Natural killer cell (primary cell): ENCODE measurements at regions not wholly inside any gene's neighbourhood (a gene's known extent, or its start where the extent isn't known, plus 50 kb on each side); places are given as distances from the start of the nearest gene placed in this dataset.
A peak's percentile ranks its signal among the peaks of the same experiment; 100 is the strongest.

Experiments
- ATAC-seq, 3 donors: fragments of 150-1000 bp in 2 of 3; fragments of 200-7000 bp in 1 of 3; cut with Tn5 transposase; 1 replicate in 1 of 3; 2 replicates in 2 of 3; pipeline ENCODE4 v1.10.0; 2021; ENCODE audit warnings: mild to moderate bottlenecking in 2 of 3, moderate library complexity in 2 of 3
- DNase-seq, 2 donors: peaks; one replicate each; pipeline versions ENCODE4 v3.0.0 to v3.0.0-alpha.2; 2013 to 2021; ENCODE audit warnings: mixed read lengths in 1 of 2
- H3K27ac ChIP-seq: one replicate; pipeline ENCODE4 v1.5.1; 2013; ENCODE audit warnings: mild to moderate bottlenecking, low read length
- H3K27me3 ChIP-seq: one replicate; pipeline ENCODE4 v1.6.1; 2013; ENCODE audit warnings: low read length; ENCODE audit not compliant: control insufficient read depth, insufficient read depth
- H3K36me3 ChIP-seq: one replicate; pipeline ENCODE4 v1.6.1; 2013; ENCODE audit warnings: low read length; ENCODE audit not compliant: control insufficient read depth, insufficient read depth
- H3K4me1 ChIP-seq: one replicate; pipeline ENCODE4 v1.6.1; 2013; ENCODE audit warnings: low read length; ENCODE audit not compliant: control insufficient read depth, insufficient read depth
- H3K4me3 ChIP-seq: one replicate; pipeline ENCODE4 v1.5.1; 2013; ENCODE audit warnings: low read length
- H3K9me3 ChIP-seq: one replicate; pipeline ENCODE4 v1.6.1; 2013; ENCODE audit warnings: low read length; ENCODE audit not compliant: control insufficient read depth, insufficient read depth
- H3K27ac Mint-ChIP-seq, 2 donors: one replicate each; pipeline ENCODE4 v1.8.0; 2022; ENCODE audit warnings: mild to moderate bottlenecking in 2 of 2, mixed read lengths in 2 of 2, moderate library complexity in 1 of 2
- H3K27me3 Mint-ChIP-seq, 2 donors: one replicate each; pipeline ENCODE4 v1.8.0; 2022; ENCODE audit warnings: low read depth in 2 of 2, mixed read lengths in 2 of 2
- H3K36me3 Mint-ChIP-seq: one replicate; pipeline ENCODE4 v1.8.0; 2022; ENCODE audit warnings: mixed read lengths
- H3K4me1 Mint-ChIP-seq, 2 donors: one replicate each; pipeline ENCODE4 v1.8.0; 2022; ENCODE audit warnings: mixed read lengths in 2 of 2
- H3K4me3 Mint-ChIP-seq: one replicate; pipeline ENCODE4 v1.8.0; 2022; ENCODE audit warnings: mild to moderate bottlenecking, moderate library complexity, mixed read lengths
- H3K9me3 Mint-ChIP-seq, 2 donors: one replicate each; pipeline ENCODE4 v1.8.0; 2022; ENCODE audit warnings: mixed read lengths in 2 of 2
- CTCF ChIP-seq: fragments of 200-600 bp; IDR thresholded peaks from one replicate; pipeline ENCODE4 v1.8.0; 2022; ENCODE audit warnings: antibody characterized with exemption
- WGBS: methylation state at CpG from one replicate; pipeline ENCODE4 v1.1.7; 2013; ENCODE audit warnings: missing lambda C conversion rate; ENCODE audit not compliant: insufficient coverage; 5-methylcytosine and 5-hydroxymethylcytosine counted together
- intact Hi-C: fragments of 100-400 bp; cut with micrococcal nuclease; formaldehyde crosslinking; loops from one replicate; pipeline ENCODE4 v1.14.2; 2022

- H3K4me1 ChIP-seq = peaks cover 33% of the 10 kb centered on the region
- Mint-ChIP-seq H3K4me1 (peaks cover 39 to 42% of the 10 kb centered on the region in 2 donors), H3K9me3 (no peaks in the 10 kb centered on the region), H3K36me3 (no peaks in the 10 kb centered on the region), H3K27me3 (no peaks in the 10 kb centered on the region), H3K27ac (peak overlapping the region; percentile 73 to 84), H3K4me3 (peak overlapping the region; percentile 84)
- no peaks in the 10 kb centered on the region for H3K9me3 ChIP-seq
- WGBS = 95% methylated on average over 7 of the region's 7 CpGs
- H3K36me3 ChIP-seq = no peaks in the 10 kb centered on the region
- peak overlapping the region; percentile 72 for H3K27ac ChIP-seq
- H3K4me3 ChIP-seq = no peak overlapping the region
- DNase-seq (no peak), ATAC-seq (no peak)
- no peak for TF ChIP-seq CTCF
- no peaks in the 10 kb centered on the region for H3K27me3 ChIP-seq
- intact Hi-C loops = loop anchor here (5.0 kb wide), 2 partner anchors 35 to 80 kb away; no protein-coding TSS in a partner anchor
Observed at GRCh38 chr15:31471731-31472430, 145.2 kb downstream of the KLF13 start.

- no peaks in the 10 kb centered on the region for H3K36me3 ChIP-seq
- Mint-ChIP-seq H3K4me3 (peak overlapping the region; percentile 84), H3K27me3 (no peaks in the 10 kb centered on the region), H3K27ac (peak overlapping the region; percentile 73 to 84), H3K36me3 (no peaks in the 10 kb centered on the region), H3K9me3 (no peaks in the 10 kb centered on the region), H3K4me1 (peaks cover 39 to 42% of the 10 kb centered on the region in 2 donors)
- 0% methylated on average over 6 of the region's 8 CpGs for WGBS
- TF ChIP-seq CTCF = no peak
- H3K4me1 ChIP-seq = peaks cover 33% of the 10 kb centered on the region
- peak overlapping the region; percentile 2 for H3K4me3 ChIP-seq
- H3K27ac ChIP-seq = peak overlapping the region; percentile 72
- DNase-seq = peak; percentile 34 to 76
- intact Hi-C loops = loop anchor here (5.0 kb wide), 2 partner anchors 36 to 81 kb away; no protein-coding TSS in a partner anchor
- no peaks in the 10 kb centered on the region for H3K27me3 ChIP-seq
- peak; percentile 90 to 98 (median 93) for ATAC-seq
- no peaks in the 10 kb centered on the region for H3K9me3 ChIP-seq
Observed at GRCh38 chr15:31472636-31473384, 146.2 kb downstream of the KLF13 start.

GRCh38 chr15:31473385-31474058 lies 146.9 kb downstream of the KLF13 start:
- Histone ChIP-seq H3K4me3 (peak overlapping the region; percentile 2), H3K9me3 (no peaks in the 10 kb centered on the region), H3K27ac (peak overlapping the region; percentile 72), H3K36me3 (no peaks in the 10 kb centered on the region), H3K4me1 (peaks cover 33% of the 10 kb centered on the region), H3K27me3 (no peaks in the 10 kb centered on the region)
- H3K9me3 Mint-ChIP-seq = no peaks in the 10 kb centered on the region
- DNase-seq (no peak), ATAC-seq (no peak)
- H3K27me3 Mint-ChIP-seq = no peaks in the 10 kb centered on the region
- no peaks in the 10 kb centered on the region for H3K36me3 Mint-ChIP-seq
- intact Hi-C loops = loop anchor here (5.0 kb wide), 2 partner anchors 36 to 81 kb away; no protein-coding TSS in a partner anchor
- peak overlapping the region; percentile 84 for H3K4me3 Mint-ChIP-seq
- H3K4me1 Mint-ChIP-seq = peaks cover 39 to 42% of the 10 kb centered on the region in 2 donors
- TF ChIP-seq CTCF = no peak
- H3K27ac Mint-ChIP-seq = peak overlapping the region; percentile 73 to 84
- WGBS = 66% methylated on average over 5 of the region's 6 CpGs
